ENCODE measurements at regions not wholly inside any gene's neighbourhood (a gene's known extent, or its start where the extent isn't known, plus 50 kb on each side); places are given as distances from the start of the nearest gene placed in this dataset.

GRCh38 chrX:790041-790506 is 159.5 kb downstream of the SHOX start:
- H3K27ac ChIP-seq (ENCODE audit: low read depth, low read length) = no peak overlapping the region; the same call in 1 of the 2 replicates
- H2AFZ ChIP-seq (ENCODE audit: low read length) = no peak overlapping the region

More at GRCh38 chrX:790041-790506, 159.5 kb downstream of the SHOX start:
- Histone ChIP-seq H2BK12ac (ENCODE audit: low read depth, low read length) (peak overlapping the region; percentile 86), H2BK20ac (ENCODE audit: low read length) (0 out of 2 replicates have a peak overlapping the region, but pooled peaks have one; percentile 97), H3K79me2 (ENCODE audit: control insufficient read depth in 1 of 2, insufficient read depth in 2 of 2, low read length in 2 of 2) (no peaks in the 10 kb centered on the region), H3K4me3 (ENCODE audit: extremely low read depth in 1 of 4, insufficient read depth in 2 of 4, low read depth in 3 of 4, low read length in 4 of 4) (peak overlapping the region in 1 of 4 experiments; percentile 40; a peak in 2 of 8 replicates), H3K23ac (ENCODE audit: insufficient read length) (no peak overlapping the region), H3K18ac (ENCODE audit: extremely low read depth, low read length) (peak overlapping the region; percentile 55), H3K36me3 (ENCODE audit: control insufficient read depth in 2 of 4, insufficient read depth in 4 of 4, low read length in 3 of 4) (no peaks in the 10 kb centered on the region), H3K27me3 (replicated peaks in 1 of 4; ENCODE audit: control insufficient read depth in 3 of 4, extremely low read depth in 1 of 4, insufficient read depth in 3 of 4, low read length in 3 of 4) (no peaks in the 10 kb centered on the region), H3K23me2 (ENCODE audit: low read depth, low read length) (no peaks in the 10 kb centered on the region; the same call in 1 of the 2 replicates), H3K79me1 (ENCODE audit: low read depth, low read length) (no peaks in the 10 kb centered on the region), H2BK5ac (ENCODE audit: low read depth, low read length) (peak overlapping the region; percentile 4; the same call in 1 of the 2 replicates), H3K9me3 (ENCODE audit: insufficient read depth in 2 of 2, low read depth in 1 of 2, low read length in 1 of 2) (no peaks in the 10 kb centered on the region), H3K9ac (replicated peaks in 1 of 4; ENCODE audit: extremely low read depth in 1 of 4, low read depth in 3 of 4, low read length in 3 of 4) (no peak overlapping the region), H3K56ac (replicated peaks; ENCODE audit: insufficient read length, low read depth, low read length) (peak overlapping the region; percentile 23), H2AK5ac (ENCODE audit: low read depth, low read length) (no peak overlapping the region; the same call in 1 of the 2 replicates), H4K20me1 (replicated peaks in 1 of 2; ENCODE audit: control insufficient read depth in 1 of 2, insufficient read depth in 2 of 2, low read length in 2 of 2) (no peaks in the 10 kb centered on the region), H4K91ac (replicated peaks; ENCODE audit: insufficient read length, low read length) (peak overlapping the region; percentile 63), H3K14ac (ENCODE audit: insufficient read length) (no peak overlapping the region), H4K8ac (ENCODE audit: extremely low read depth, insufficient read depth, low read length) (no peak overlapping the region; the same call in 1 of the 2 replicates), H3K4me1 (replicated peaks in 1 of 4; ENCODE audit: control insufficient read depth in 3 of 4, insufficient read depth in 4 of 4, low read length in 3 of 4) (peaks cover 5 to 34% (median 15%) of the 10 kb centered on the region in 4 experiments), H2BK120ac (replicated peaks; ENCODE audit: low read depth, low read length) (peak overlapping the region; percentile 35), H3K4ac (replicated peaks; ENCODE audit: insufficient read length, low read depth, low read length) (peak overlapping the region; percentile 90), H4K5ac (ENCODE audit: insufficient read length, low read depth, low read length) (no peak overlapping the region), H2BK15ac (ENCODE audit: low read length) (no peak overlapping the region), H3K4me2 (ENCODE audit: insufficient read depth in 1 of 2, low read depth in 2 of 2, low read length in 2 of 2) (peak overlapping the region; percentile 69 to 72)
- ChIA-PET POLR2A (ENCODE audit: partially characterized antibody) (no interaction called here), CTCF (ENCODE audit: partially characterized antibody) (no interaction called here)
- WGBS, 2 experiments (ENCODE audit: extremely low coverage in 1 of 2, insufficient coverage in 1 of 2, insufficient read length in 1 of 2, insufficient replicate concordance in 2 of 2, low coverage in 1 of 2, low lambda C conversion rate in 2 of 2, missing lambda C conversion rate in 1 of 2) = 17% methylated on average over 18 of the region's 18 CpGs; no CpG with 5 or more reads in 1 of the 2 experiments
- DNase-seq (ENCODE audit: low read depth in 1 of 2, low spot score in 2 of 2) (peak in 1 of 2 experiments; percentile 52), FAIRE-seq (no peak)
- TF ChIP-seq MAX (IDR thresholded peaks at IDR 0.05) (no peak), POLR2A (IDR thresholded peaks at IDR 0.05; ENCODE audit: control extremely low read depth in 1 of 2, low read depth in 2 of 2, low read length in 2 of 2) (no peak), KDM4A (IDR thresholded peaks at IDR 0.05; ENCODE audit: low read depth, low read length, severe bottlenecking) (no peak), KDM5A (IDR thresholded peaks at IDR 0.05; ENCODE audit: low read length) (no peak), PHF8 (conservative IDR thresholded peaks at IDR 0.05; ENCODE audit: low read depth, low read length) (no peak), SIX5 (IDR thresholded peaks at IDR 0.05; ENCODE audit: low read depth, low read length) (no peak), CHD1 (IDR thresholded peaks at IDR 0.05; ENCODE audit: low read depth, low read length) (no peak), POU5F1 (IDR thresholded peaks at IDR 0.05; ENCODE audit: low read depth, low read length) (no peak), EGR1 (IDR thresholded peaks at IDR 0.05; ENCODE audit: borderline replicate concordance, low read depth, low read length) (no peak), RXRA (IDR thresholded peaks at IDR 0.05; ENCODE audit: insufficient read depth, low read depth, low read length) (no peak)

Data from H1 (cell line).